Colonic mucosa (tissue), 4 donors: ENCODE measurements at regions not wholly inside any gene's neighbourhood (a gene's known extent, or its start where the extent isn't known, plus 50 kb on each side); places are given as distances from the start of the nearest gene placed in this dataset.

Experiments
- DNase-seq: peaks from one replicate; pipeline ENCODE4 v3.0.0-alpha.2; 2020
- H3K27ac ChIP-seq: fragments of 200-600 bp; one replicate; pipeline ENCODE4 v1.8.0; 2021
- H3K27me3 ChIP-seq: fragments of 200-600 bp; one replicate; pipeline ENCODE4 v1.8.0; 2021
- H3K36me3 ChIP-seq: fragments of 200-600 bp; one replicate; pipeline ENCODE4 v1.8.0; 2021
- H3K4me1 ChIP-seq: fragments of 200-600 bp; one replicate; pipeline ENCODE4 v1.8.0; 2021; ENCODE audit warnings: mild to moderate bottlenecking
- H3K4me3 ChIP-seq: fragments of 200-600 bp; one replicate; pipeline ENCODE4 v1.8.0; 2021
- H3K9ac ChIP-seq, 2 donors: one replicate each; pipeline ENCODE4 v1.7.0; 2013; ENCODE audit warnings: control low read depth in 2 of 2, low read depth in 2 of 2, low read length in 2 of 2
- H3K9me3 ChIP-seq: fragments of 200-600 bp; one replicate; pipeline ENCODE4 v1.8.0; 2021
- intact Hi-C: fragments of 100-400 bp; cut with DNase I; formaldehyde crosslinking; loops from one replicate; pipeline ENCODE4 v1.14.1; 2022
- TF ChIP-seq, protein P1 (sequence below): fragments of 200-600 bp; IDR thresholded peaks from one replicate; pipeline ENCODE4 v1.8.0; 2022; ENCODE audit warnings: antibody characterized with exemption, mild to moderate bottlenecking
- donor health status: healthy.
- donor health status: DM: no; HTN: no; CAD: no.
- donor health status: DM: no; HTN: no; CAD: no.

DNA sequence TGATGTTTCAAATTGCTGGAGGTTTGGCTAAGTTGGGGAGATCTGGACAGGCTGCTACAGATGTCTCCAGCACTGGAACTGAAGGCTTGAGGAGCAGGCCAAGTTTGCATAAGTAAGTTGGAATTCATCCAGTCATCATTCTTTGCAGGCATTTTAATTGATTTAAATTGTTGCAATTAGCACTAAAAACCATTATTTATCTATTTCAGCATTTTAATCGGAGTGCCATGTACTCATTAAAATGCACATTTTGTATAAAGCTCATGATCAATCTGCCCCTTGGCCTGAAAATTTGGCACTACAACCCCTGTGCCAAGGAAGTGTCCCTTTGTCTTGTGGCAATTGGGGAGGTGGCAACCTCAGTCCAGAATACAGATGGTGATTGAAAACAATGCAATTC is 320.2 kb downstream of the MAT2B start:
- H3K4me1 ChIP-seq, result no peaks in the 10 kb centered on the region
- no peak overlapping the region for H3K27ac ChIP-seq
- no peak for DNase-seq
- H3K36me3 ChIP-seq, result no peaks in the 10 kb centered on the region
- intact Hi-C loops, result no loop called here
- H3K27me3 ChIP-seq, result no peaks in the 10 kb centered on the region
- no peak overlapping the region for H3K4me3 ChIP-seq
- TF ChIP-seq, protein P1, sequence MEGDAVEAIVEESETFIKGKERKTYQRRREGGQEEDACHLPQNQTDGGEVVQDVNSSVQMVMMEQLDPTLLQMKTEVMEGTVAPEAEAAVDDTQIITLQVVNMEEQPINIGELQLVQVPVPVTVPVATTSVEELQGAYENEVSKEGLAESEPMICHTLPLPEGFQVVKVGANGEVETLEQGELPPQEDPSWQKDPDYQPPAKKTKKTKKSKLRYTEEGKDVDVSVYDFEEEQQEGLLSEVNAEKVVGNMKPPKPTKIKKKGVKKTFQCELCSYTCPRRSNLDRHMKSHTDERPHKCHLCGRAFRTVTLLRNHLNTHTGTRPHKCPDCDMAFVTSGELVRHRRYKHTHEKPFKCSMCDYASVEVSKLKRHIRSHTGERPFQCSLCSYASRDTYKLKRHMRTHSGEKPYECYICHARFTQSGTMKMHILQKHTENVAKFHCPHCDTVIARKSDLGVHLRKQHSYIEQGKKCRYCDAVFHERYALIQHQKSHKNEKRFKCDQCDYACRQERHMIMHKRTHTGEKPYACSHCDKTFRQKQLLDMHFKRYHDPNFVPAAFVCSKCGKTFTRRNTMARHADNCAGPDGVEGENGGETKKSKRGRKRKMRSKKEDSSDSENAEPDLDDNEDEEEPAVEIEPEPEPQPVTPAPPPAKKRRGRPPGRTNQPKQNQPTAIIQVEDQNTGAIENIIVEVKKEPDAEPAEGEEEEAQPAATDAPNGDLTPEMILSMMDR, result no peak
- H3K9ac ChIP-seq, result no peak overlapping the region
- H3K9me3 ChIP-seq, result no peaks in the 10 kb centered on the region

DNA sequence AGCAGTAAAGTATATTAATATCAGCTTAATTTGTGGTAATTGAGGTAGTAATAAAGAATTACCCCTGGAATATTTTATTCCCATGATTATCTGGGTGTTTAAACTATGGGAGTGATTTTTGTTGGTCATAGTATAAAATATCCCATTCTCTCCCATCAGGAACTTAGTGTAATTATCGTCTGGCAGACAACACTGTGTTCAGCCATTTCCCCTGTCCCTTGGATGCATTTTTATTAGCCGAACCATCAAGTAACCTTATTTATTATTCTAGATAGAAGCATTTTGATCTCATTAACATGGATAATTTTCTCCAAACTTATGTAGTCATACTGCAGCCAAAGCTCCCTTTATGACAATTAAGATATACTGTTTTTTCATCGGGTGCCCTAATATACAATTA is 320.8 kb downstream of the MAT2B start:
- Histone ChIP-seq H3K4me1 (no peaks in the 10 kb centered on the region), H3K36me3 (no peaks in the 10 kb centered on the region), H3K27ac (no peak overlapping the region), H3K4me3 (no peak overlapping the region), H3K9ac (no peak overlapping the region), H3K27me3 (no peaks in the 10 kb centered on the region), H3K9me3 (no peaks in the 10 kb centered on the region)
- TF ChIP-seq, protein P1, result no peak
- no peak for DNase-seq
- intact Hi-C loops, result no loop called here

DNA sequence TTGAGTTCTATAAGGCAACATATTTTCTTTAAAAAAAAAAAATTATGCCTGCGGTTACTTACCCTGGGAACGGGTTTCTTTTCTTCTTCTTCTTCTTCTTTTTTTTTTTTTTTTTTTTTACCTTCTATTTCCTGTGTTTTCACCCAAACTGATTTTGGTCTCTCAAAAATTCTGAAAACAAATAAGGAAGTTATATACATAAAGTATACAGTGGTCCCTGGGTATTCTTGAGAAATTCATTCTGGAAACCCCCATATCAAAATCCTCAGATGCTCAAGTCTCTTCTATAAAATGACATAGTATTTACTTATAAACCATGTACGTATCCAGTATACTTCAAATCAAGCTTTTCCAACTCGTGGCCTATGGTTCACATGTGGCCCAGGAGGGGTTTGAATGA is 326.7 kb downstream of the MAT2B start:
- intact Hi-C loops, result no loop called here
- Histone ChIP-seq H3K27me3 (no peaks in the 10 kb centered on the region), H3K27ac (no peak overlapping the region), H3K9me3 (no peaks in the 10 kb centered on the region), H3K4me1 (no peaks in the 10 kb centered on the region), H3K36me3 (no peaks in the 10 kb centered on the region), H3K9ac (no peak overlapping the region), H3K4me3 (no peak overlapping the region)
- TF ChIP-seq, protein P1, result no peak
- DNase-seq, result no peak

DNA sequence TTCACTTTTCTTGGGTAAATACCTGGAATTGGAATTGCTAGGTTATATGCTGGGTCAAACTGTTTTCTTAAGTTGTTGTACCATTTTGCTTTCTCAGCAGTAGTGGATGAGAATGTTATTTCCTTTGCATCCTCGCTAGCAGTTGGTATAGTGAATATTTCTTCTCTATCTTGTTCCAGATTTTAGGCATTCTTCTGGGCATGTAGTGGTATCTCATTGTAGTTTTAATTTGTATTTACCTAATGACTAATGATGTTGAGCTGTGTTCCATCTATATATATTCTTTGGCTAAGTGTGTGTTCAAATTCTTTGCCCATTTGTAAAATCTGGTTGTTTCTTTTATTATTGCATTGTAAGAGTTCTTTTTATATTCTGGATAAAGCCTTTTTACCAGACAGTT is 333.3 kb downstream of the MAT2B start:
- H3K4me1 ChIP-seq, result no peaks in the 10 kb centered on the region
- intact Hi-C loops, result no loop called here
- TF ChIP-seq, protein P1, result no peak

DNA sequence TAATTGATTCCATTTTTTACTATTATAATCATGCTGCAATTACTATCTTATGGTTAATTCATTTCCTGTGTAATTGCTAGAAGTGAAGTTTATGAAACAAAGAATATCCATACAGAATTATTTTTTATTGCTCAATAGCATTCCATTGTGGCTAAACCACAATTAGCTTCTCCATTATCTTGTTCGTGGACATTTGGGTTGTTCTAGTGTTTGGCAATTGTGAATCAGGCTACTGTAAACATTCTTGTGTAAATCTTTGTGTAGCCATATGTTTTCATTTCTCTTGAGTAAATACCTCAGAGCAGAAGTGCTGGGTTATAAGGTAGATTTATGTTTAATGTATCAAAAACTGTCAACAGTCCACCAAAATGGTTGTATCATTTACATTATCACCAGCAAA is 341.1 kb downstream of the MAT2B start:
- H3K9me3 ChIP-seq, result no peaks in the 10 kb centered on the region
- H3K27me3 ChIP-seq, result no peaks in the 10 kb centered on the region
- H3K4me1 ChIP-seq, result no peaks in the 10 kb centered on the region
- H3K9ac ChIP-seq, result no peak overlapping the region
- TF ChIP-seq, protein P1, result no peak
- H3K4me3 ChIP-seq, result no peak overlapping the region
- H3K27ac ChIP-seq, result no peak overlapping the region
- intact Hi-C loops, result no loop called here
- H3K36me3 ChIP-seq, result no peaks in the 10 kb centered on the region
- no peak for DNase-seq

More for the DNA sequence above, 333.3 kb downstream of the MAT2B start:
- H3K9ac ChIP-seq, result no peak overlapping the region
- no peak overlapping the region for H3K27ac ChIP-seq
- no peaks in the 10 kb centered on the region for H3K9me3 ChIP-seq
- H3K27me3 ChIP-seq, result no peaks in the 10 kb centered on the region
- DNase-seq, result no peak
- H3K4me3 ChIP-seq, result no peak overlapping the region
- no peaks in the 10 kb centered on the region for H3K36me3 ChIP-seq

DNA sequence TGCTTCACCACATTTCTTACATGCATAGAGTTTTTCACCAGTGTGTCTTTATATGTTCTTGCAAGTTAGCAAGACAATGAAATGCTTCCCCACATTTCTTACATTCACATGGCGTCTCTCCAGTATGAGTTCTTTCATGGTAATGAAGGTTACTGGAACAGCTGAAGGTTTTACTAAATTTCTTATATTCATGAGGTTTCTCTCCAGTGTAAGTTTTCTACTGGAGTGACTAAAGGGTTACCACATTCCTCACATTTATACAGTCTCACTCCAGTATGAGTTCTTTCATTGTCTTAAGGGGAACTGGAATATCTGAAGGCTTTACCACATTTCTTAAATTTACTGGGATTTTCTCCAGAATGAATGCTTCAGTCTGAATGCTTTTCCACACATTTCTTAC is 350.3 kb downstream of the MAT2B start:
- no peaks in the 10 kb centered on the region for H3K9me3 ChIP-seq
- H3K27me3 ChIP-seq, result no peaks in the 10 kb centered on the region
- TF ChIP-seq, protein P1, result no peak
- no peak overlapping the region for H3K27ac ChIP-seq
- H3K4me1 ChIP-seq, result no peaks in the 10 kb centered on the region
- intact Hi-C loops, result no loop called here
- no peak overlapping the region for H3K9ac ChIP-seq
- no peak for DNase-seq
- H3K4me3 ChIP-seq, result no peak overlapping the region
- no peaks in the 10 kb centered on the region for H3K36me3 ChIP-seq
